ENCODE measurements at regions not wholly inside any gene's neighbourhood (a gene's known extent, or its start where the extent isn't known, plus 50 kb on each side); places are given as distances from the start of the nearest gene placed in this dataset.
"Not testable (repeated sequence)": the region's sequence is repeated elsewhere in the genome, so short reads cannot be mapped to it uniquely, and the experiment has no call there.

- TF ChIP-seq, protein P1, sequence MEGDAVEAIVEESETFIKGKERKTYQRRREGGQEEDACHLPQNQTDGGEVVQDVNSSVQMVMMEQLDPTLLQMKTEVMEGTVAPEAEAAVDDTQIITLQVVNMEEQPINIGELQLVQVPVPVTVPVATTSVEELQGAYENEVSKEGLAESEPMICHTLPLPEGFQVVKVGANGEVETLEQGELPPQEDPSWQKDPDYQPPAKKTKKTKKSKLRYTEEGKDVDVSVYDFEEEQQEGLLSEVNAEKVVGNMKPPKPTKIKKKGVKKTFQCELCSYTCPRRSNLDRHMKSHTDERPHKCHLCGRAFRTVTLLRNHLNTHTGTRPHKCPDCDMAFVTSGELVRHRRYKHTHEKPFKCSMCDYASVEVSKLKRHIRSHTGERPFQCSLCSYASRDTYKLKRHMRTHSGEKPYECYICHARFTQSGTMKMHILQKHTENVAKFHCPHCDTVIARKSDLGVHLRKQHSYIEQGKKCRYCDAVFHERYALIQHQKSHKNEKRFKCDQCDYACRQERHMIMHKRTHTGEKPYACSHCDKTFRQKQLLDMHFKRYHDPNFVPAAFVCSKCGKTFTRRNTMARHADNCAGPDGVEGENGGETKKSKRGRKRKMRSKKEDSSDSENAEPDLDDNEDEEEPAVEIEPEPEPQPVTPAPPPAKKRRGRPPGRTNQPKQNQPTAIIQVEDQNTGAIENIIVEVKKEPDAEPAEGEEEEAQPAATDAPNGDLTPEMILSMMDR (conservative IDR thresholded peaks at IDR 0.05; ENCODE audit: low read depth, low read length), result no peak
- H3K4me3 ChIP-seq (ENCODE audit: low read length), result no peak overlapping the region
- DNase-seq (ENCODE audit: low read depth), result no peak
Measured at GRCh38 chr20:29790510-29790909, 1467.0 kb upstream of the DEFB115 start.

DNA sequence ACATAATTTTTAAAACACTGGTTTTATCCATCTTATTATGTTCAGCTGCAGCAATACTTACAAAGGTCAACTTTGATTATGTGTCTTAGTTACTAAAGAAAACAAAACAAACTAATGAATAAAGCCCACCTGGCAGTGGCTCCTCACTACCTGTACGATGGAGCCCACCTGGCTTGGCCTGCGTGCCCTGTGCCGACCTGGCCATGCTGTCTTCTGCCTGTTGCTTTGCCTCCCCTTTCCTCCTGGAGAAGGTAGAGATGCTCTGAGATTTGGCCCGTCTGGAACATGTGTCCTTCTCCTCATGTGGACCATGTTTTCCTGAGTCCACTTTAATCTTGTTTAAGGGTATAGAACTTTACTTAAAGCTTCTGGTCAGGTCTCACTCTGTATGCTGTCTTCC lies 1426.0 kb upstream of the DEFB115 start:
- DNase-seq (ENCODE audit: low read depth), result not testable (repeated sequence)

DNA sequence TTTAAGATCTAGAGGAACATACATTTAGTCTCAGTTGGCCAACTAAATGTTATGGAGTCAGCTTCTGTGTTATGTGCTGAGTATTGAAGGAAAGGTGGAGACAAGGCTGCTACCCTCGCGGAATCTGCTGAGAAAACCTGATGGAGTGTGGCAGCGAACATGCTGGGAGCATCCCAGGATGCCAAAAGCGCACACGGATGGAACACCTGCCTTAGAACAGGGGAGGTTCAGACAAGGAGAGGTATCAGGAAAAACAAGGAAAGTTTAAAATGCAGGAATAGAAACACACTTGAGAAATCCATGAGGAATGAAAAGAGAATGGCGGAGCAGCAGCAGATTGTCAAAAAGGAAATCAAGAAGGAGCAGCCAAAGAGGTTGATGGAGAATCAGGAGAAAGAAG lies 1389.5 kb upstream of the DEFB115 start:
- DNase-seq (ENCODE audit: low read depth), result not testable (repeated sequence)

More for the DNA sequence above, 1426.0 kb upstream of the DEFB115 start:
- H3K4me3 ChIP-seq (ENCODE audit: low read length), result not testable (repeated sequence)

GRCh38 chr20:29868688-29869087 lies 1388.8 kb upstream of the DEFB115 start:
- not testable (repeated sequence) for DNase-seq (ENCODE audit: low read depth); H3K4me3 ChIP-seq (ENCODE audit: low read length)

More for the DNA sequence above, 1389.5 kb upstream of the DEFB115 start:
- not testable (repeated sequence) for H3K4me3 ChIP-seq (ENCODE audit: low read length)

GRCh38 chr20:29871816-29872215 lies 1385.6 kb upstream of the DEFB115 start:
- not testable (repeated sequence) for H3K4me3 ChIP-seq (ENCODE audit: low read length); DNase-seq (ENCODE audit: low read depth)

DNA sequence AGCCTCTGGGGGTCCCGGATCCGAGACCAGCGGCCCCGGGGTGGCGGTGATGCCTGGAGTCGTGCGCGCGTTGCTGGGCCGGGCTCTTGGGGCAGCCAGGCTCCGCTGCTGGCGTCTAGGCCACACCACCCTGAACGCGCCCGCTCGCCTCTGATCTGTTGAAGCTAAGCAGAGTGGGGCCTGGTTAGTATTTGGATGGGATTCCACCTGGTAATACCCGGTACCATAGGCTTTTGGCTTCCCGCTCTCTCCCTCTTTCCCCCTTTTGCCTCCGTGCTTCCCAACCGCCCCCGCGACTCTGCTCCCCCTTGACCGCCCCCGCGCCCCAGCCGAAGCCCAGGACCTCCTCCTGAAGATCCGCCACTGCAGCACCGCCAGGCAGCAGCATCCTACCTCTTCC lies 1383.5 kb upstream of the DEFB115 start:
- TF ChIP-seq, protein P1 (conservative IDR thresholded peaks at IDR 0.05; ENCODE audit: low read depth, low read length), result no peak
- peak; percentile 6 for DNase-seq (ENCODE audit: low read depth)
- peak overlapping the region; percentile 34 for H3K4me3 ChIP-seq (ENCODE audit: low read length)

DNA sequence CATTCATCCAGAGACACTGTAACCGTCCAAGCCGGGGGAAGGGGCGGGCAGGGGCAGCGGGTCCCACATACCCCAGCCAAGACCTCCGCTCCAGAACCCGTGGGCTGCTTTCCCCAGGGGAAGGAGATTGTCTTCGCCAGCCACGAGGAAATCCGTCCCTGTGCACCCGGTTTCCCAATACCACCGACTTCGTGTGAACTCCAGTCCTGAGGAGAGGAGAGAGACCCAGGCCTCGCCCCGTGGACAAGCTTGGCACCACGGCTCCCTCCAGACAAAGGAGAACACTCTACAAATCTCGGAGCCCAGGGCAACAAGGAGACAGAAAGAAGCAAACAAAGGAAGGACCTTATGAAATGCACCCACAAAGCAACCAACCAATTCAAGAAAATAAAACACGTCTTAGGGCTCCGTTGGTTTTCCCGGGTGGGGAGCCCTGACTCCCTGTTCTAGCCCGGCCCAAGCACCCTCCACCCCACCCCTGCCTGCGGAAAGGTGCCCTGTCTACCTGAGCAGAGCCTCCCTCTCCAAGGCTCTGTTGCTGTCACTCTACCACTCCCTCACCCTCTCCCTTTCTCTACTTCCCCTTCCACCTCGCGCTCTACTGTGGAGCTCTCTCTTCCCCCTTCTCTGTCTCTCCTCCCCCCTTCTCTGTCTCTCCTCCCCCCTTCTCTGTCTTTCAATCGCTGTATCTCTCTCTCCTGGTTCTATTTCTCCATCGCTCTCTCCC lies 1382.8 kb upstream of the DEFB115 start:
- TF ChIP-seq, protein P1 (conservative IDR thresholded peaks at IDR 0.05; ENCODE audit: low read depth, low read length), result no peak
- no peak for DNase-seq (ENCODE audit: low read depth)
- no peak overlapping the region for H3K4me3 ChIP-seq (ENCODE audit: low read length)

DNA sequence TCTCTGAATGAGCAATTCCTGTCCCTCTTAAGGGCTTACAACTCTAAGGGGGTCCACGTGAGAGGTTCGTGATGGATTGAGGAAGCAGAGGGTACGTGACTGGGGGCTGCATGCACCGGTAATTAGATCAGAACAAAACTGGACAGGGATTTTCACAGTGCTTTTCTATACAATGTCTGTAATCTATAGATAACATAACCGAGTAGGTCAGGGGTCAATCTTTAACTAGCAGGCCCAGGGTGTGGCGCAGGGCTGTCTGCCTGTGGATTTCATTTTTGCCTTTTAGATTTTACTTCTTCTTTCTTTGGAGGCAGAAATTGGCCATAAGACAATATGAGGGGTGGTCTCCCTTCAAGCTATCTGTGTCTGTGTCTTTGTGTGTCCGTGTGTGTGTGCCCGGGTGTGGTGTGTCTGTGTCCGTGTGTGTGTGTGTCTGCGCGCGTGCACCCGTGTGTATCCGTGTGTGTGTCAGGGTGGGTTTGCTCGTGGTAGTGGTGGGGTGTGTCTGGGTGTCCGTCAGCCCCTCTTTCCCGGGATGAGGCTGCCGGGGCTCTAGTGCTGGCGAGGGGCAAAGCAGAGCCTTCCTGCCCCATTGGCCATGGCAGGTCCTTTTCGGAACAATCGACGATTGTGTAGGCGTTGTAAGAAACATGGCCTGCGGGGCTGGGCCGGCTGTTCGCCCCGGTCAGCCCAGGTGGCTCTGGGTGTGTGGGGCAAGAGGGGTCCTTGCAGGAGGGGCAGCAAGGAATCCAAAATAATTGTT lies 1382.0 kb upstream of the DEFB115 start:
- H3K4me3 ChIP-seq (ENCODE audit: low read length); DNase-seq (ENCODE audit: low read depth): not testable (repeated sequence)

- H3K4me3 ChIP-seq (ENCODE audit: low read length); DNase-seq (ENCODE audit: low read depth): not testable (repeated sequence)
Measured at GRCh38 chr20:29876084-29876910, 1381.2 kb upstream of the DEFB115 start.

- DNase-seq (ENCODE audit: low read depth), result no peak
- no peak overlapping the region for H3K4me3 ChIP-seq (ENCODE audit: low read length)
- TF ChIP-seq, protein P1 (conservative IDR thresholded peaks at IDR 0.05; ENCODE audit: low read depth, low read length), result no peak
Measured at GRCh38 chr20:29876911-29877285, 1380.6 kb upstream of the DEFB115 start.

- DNase-seq (ENCODE audit: low read depth); H3K4me3 ChIP-seq (ENCODE audit: low read length): not testable (repeated sequence)
Measured at GRCh38 chr20:29877411-29878280, 1379.8 kb upstream of the DEFB115 start.
